WERI-Rb-1 (cell line): ENCODE measurements at regions not wholly inside any gene's neighbourhood (a gene's known extent, or its start where the extent isn't known, plus 50 kb on each side); places are given as distances from the start of the nearest gene placed in this dataset.

Experiments used
- DNase-seq: peaks from one replicate; pipeline ENCODE4 v3.0.0-alpha.2; 2020
- H3K27ac ChIP-seq: fragments of 250-450 bp; sonication (Bioruptor Pico); 2 replicates; pipeline ENCODE4 v1.5.1; 2020; ENCODE audit warnings: mild to moderate bottlenecking, moderate library complexity
- H3K27me3 ChIP-seq: fragments of 250-450 bp; sonication (Bioruptor Pico); 2 replicates; pipeline ENCODE4 v1.5.1; 2021; ENCODE audit warnings: mild to moderate bottlenecking, low read depth, moderate library complexity; ENCODE audit not compliant: insufficient read depth, severe bottlenecking
- H3K36me3 ChIP-seq: fragments of 250-450 bp; sonication (Bioruptor Pico); 2 replicates; pipeline ENCODE4 v1.5.1; 2020; ENCODE audit warnings: mild to moderate bottlenecking, moderate library complexity
- H3K4me3 ChIP-seq: 2 replicates; pipeline ENCODE4 v1.5.1; 2011; ENCODE audit warnings: low read depth, mild to moderate bottlenecking, control low read depth, low read length
- H3K9me3 ChIP-seq: fragments of 250-450 bp; sonication (Bioruptor Pico); 2 replicates; pipeline ENCODE4 v1.5.1; 2021; ENCODE audit warnings: mild to moderate bottlenecking, moderate library complexity; ENCODE audit not compliant: severe bottlenecking
- CTCF ChIP-seq: IDR thresholded peaks from 2 replicates; pipeline ENCODE4 v1.5.1; 2011; ENCODE audit warnings: low read depth, mild to moderate bottlenecking, control low read depth, inconsistent platforms, low read length

- Histone ChIP-seq H3K27me3 (no peaks in the 10 kb centered on the region), H3K36me3 (no peaks in the 10 kb centered on the region), H3K9me3 (no peaks in the 10 kb centered on the region), H3K27ac (no peak overlapping the region), H3K4me3 (no peak overlapping the region)
- TF ChIP-seq CTCF: no peak
- DNase-seq: no peak
Measured at GRCh38 chr16:17947165-17947564, 389.4 kb downstream of the NPIPA8 start.

- Histone ChIP-seq H3K27ac (no peak overlapping the region), H3K9me3 (no peaks in the 10 kb centered on the region), H3K27me3 (no peaks in the 10 kb centered on the region), H3K4me3 (no peak overlapping the region), H3K36me3 (no peaks in the 10 kb centered on the region)
- no peak for TF ChIP-seq CTCF
- DNase-seq: no peak
Measured at GRCh38 chr16:17945080-17945601, 391.4 kb downstream of the NPIPA8 start.

- no peaks in the 10 kb centered on the region for H3K9me3 ChIP-seq
- no peak for DNase-seq
Measured at GRCh38 chr16:17944345-17944744, 392.2 kb downstream of the NPIPA8 start.

GRCh38 chr16:17942067-17942466 lies 394.5 kb downstream of the NPIPA8 start:
- TF ChIP-seq CTCF: no peak
- DNase-seq: peak; percentile 84
- Histone ChIP-seq H3K4me3 (no peak overlapping the region), H3K36me3 (no peaks in the 10 kb centered on the region), H3K9me3 (no peaks in the 10 kb centered on the region), H3K27ac (no peak overlapping the region), H3K27me3 (no peaks in the 10 kb centered on the region)

More at GRCh38 chr16:17944345-17944744, 392.2 kb downstream of the NPIPA8 start:
- Histone ChIP-seq H3K27me3 (no peaks in the 10 kb centered on the region), H3K36me3 (no peaks in the 10 kb centered on the region), H3K27ac (no peak overlapping the region), H3K4me3 (no peak overlapping the region)
- no peak for TF ChIP-seq CTCF

GRCh38 chr16:17940584-17941364 lies 395.8 kb downstream of the NPIPA8 start:
- Histone ChIP-seq H3K36me3 (no peaks in the 10 kb centered on the region), H3K4me3 (no peak overlapping the region), H3K27me3 (no peaks in the 10 kb centered on the region), H3K27ac (no peak overlapping the region), H3K9me3 (no peaks in the 10 kb centered on the region)
- no peak for TF ChIP-seq CTCF
- peak; percentile 51 for DNase-seq
